Gastrocnemius medialis (tissue), 4 donors: ENCODE measurements at regions not wholly inside any gene's neighbourhood (a gene's known extent, or its start where the extent isn't known, plus 50 kb on each side); places are given as distances from the start of the nearest gene placed in this dataset.

Experiments used
- ATAC-seq, 2 donors: fragments of 150-250 bp; one replicate each; pipeline ENCODE4 v1.9.1; 2016
- DNase-seq, 2 donors: peaks; one replicate each; pipeline ENCODE4 v3.0.0-alpha.2; 2019
- H3K27ac ChIP-seq, 4 donors: fragments of 200-600 bp; sonication (generic); 1 replicate in 1 of 4; 2 replicates in 3 of 4; pipeline ENCODE4 v1.5.1; 2016 to 2018; ENCODE audit warnings: mild to moderate bottlenecking in 2 of 4, moderate library complexity in 1 of 4
- H3K27me3 ChIP-seq, 3 donors: fragments of 200-600 bp; sonication (generic) in 2 of 3; 1 replicate in 1 of 3; 2 replicates in 2 of 3; pipeline versions ENCODE4 v1.5.1 to v1.6.0; 2016 to 2019; ENCODE audit warnings: mild to moderate bottlenecking in 1 of 3, moderate library complexity in 1 of 3
- H3K36me3 ChIP-seq, 2 donors: fragments of 200-600 bp; sonication (generic) in 1 of 2; one replicate each; pipeline ENCODE4 v1.5.1; 2017 to 2018
- H3K4me1 ChIP-seq, 2 donors: fragments of 200-600 bp; sonication (generic) in 1 of 2; one replicate each; pipeline ENCODE4 v1.5.1; 2016 to 2017; ENCODE audit warnings: mild to moderate bottlenecking in 2 of 2
- H3K4me3 ChIP-seq, 4 donors: fragments of 200-600 bp; sonication (generic) in 3 of 4; 1 replicate in 1 of 4; 2 replicates in 3 of 4; pipeline ENCODE4 v1.5.1; 2016 to 2019; ENCODE audit warnings: mild to moderate bottlenecking in 2 of 4
- H3K9me3 ChIP-seq, 3 donors: fragments of 200-600 bp; sonication (generic) in 2 of 3; 1 replicate in 1 of 3; 2 replicates in 2 of 3; pipeline ENCODE4 v1.5.1; 2016 to 2019
- POLR2A ChIP-seq, 2 donors: fragments of 450-650 bp; IDR thresholded peaks; one replicate each; pipeline ENCODE4 v1.6.1; 2017; ENCODE audit warnings: antibody characterized with exemption in 2 of 2, mild to moderate bottlenecking in 2 of 2, moderate library complexity in 2 of 2
- in situ Hi-C, 4 donors: fragments of 200-750 bp; cut with MboI; loops; one replicate each; pipeline versions ENCODE4 v1.15.0 to v1.8.0; 2017; ENCODE audit warnings: low sequenced_read_pairs in 4 of 4
- intact Hi-C: fragments of 100-400 bp; cut with DNase I; formaldehyde crosslinking; loops from one replicate; pipeline ENCODE4 v1.15.1; 2023; ENCODE audit warnings: low total_unique reads
- TF ChIP-seq, protein P1 (sequence below), 5 experiments: fragments of 450-650 bp in 3 of 5; fragments of 200-600 bp in 2 of 5; sonication (generic) in 2 of 5; IDR thresholded peaks in 4 of 5; conservative IDR thresholded peaks in 1 of 5; 1 replicate in 4 of 5; 2 replicates in 1 of 5; pipeline ENCODE4 v1.5.1; 2016 to 2019; ENCODE audit warnings: antibody characterized with exemption in 5 of 5, mild to moderate bottlenecking in 3 of 5, moderate library complexity in 3 of 5

DNA sequence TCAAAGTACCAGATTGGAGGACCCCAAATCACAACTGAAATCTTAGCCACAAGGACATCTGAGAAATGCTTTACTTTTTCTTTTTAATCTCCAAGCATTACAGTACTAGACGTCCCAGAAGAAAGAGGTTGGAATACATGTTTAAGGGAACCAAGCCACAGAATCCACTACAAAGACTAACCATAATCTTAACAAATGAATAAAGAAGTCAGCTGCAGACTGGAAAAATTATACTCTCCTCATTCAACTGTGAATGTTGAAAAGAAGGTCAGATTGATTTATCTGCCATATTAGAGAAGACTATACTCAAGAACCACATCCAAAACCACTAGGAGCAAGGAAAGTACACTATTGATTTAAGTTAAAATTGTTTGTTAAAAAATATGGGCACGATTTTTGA lies 102.1 kb upstream of the ABCB5 start:
- intact Hi-C loops, result no loop called here
- in situ Hi-C loops, result no loop called here
- TF ChIP-seq, protein P1, sequence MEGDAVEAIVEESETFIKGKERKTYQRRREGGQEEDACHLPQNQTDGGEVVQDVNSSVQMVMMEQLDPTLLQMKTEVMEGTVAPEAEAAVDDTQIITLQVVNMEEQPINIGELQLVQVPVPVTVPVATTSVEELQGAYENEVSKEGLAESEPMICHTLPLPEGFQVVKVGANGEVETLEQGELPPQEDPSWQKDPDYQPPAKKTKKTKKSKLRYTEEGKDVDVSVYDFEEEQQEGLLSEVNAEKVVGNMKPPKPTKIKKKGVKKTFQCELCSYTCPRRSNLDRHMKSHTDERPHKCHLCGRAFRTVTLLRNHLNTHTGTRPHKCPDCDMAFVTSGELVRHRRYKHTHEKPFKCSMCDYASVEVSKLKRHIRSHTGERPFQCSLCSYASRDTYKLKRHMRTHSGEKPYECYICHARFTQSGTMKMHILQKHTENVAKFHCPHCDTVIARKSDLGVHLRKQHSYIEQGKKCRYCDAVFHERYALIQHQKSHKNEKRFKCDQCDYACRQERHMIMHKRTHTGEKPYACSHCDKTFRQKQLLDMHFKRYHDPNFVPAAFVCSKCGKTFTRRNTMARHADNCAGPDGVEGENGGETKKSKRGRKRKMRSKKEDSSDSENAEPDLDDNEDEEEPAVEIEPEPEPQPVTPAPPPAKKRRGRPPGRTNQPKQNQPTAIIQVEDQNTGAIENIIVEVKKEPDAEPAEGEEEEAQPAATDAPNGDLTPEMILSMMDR (IDR thresholded peaks at IDR 0.05 in 4 of 5, conservative IDR thresholded peaks at IDR 0.05 in 1 of 5), result no peak
- TF ChIP-seq POLR2A (IDR thresholded peaks at IDR 0.05), result no peak
- DNase-seq (no peak), ATAC-seq (no peak)
- H3K36me3 ChIP-seq, result no peaks in the 10 kb centered on the region
- H3K27me3 ChIP-seq, result no peaks in the 10 kb centered on the region
- H3K27ac ChIP-seq, result no peak overlapping the region
- H3K4me1 ChIP-seq, result no peaks in the 10 kb centered on the region
- H3K4me3 ChIP-seq, result no peak overlapping the region
- H3K9me3 ChIP-seq, result no peaks in the 10 kb centered on the region

DNA sequence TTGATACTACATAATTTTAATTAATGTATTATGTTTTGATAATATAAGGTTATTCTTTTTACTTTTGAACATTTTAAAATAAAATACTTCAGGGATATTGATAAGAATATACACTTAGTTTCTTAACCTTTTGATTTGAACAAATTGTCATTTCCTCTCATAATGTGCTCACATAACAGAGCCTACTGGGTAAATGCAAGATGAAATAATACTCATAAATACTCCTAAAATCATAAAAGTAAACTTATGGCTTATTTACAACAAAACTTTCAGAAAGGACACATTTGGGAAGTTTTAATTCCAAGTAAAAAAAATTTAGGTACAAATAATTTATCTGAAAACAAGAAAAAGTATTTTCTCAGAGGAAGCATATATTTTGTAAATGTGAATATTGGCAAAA lies 101.6 kb upstream of the ABCB5 start:
- no peak overlapping the region for H3K27ac ChIP-seq
- intact Hi-C loops, result no loop called here
- no peak overlapping the region for H3K4me3 ChIP-seq
- in situ Hi-C loops, result no loop called here
- TF ChIP-seq, protein P1 (IDR thresholded peaks at IDR 0.05 in 4 of 5, conservative IDR thresholded peaks at IDR 0.05 in 1 of 5), result no peak
- no peak for TF ChIP-seq POLR2A (IDR thresholded peaks at IDR 0.05)
- DNase-seq (no peak), ATAC-seq (no peak)
- H3K9me3 ChIP-seq, result no peaks in the 10 kb centered on the region
- H3K4me1 ChIP-seq, result no peaks in the 10 kb centered on the region
- H3K36me3 ChIP-seq, result no peaks in the 10 kb centered on the region
- no peaks in the 10 kb centered on the region for H3K27me3 ChIP-seq

- Histone ChIP-seq H3K4me3 (no peak overlapping the region), H3K9me3 (no peaks in the 10 kb centered on the region), H3K27ac (no peak overlapping the region), H3K4me1 (no peaks in the 10 kb centered on the region), H3K36me3 (no peaks in the 10 kb centered on the region), H3K27me3 (no peaks in the 10 kb centered on the region)
- intact Hi-C loops (no loop called here), in situ Hi-C loops (no loop called here)
- TF ChIP-seq, protein P1 (IDR thresholded peaks at IDR 0.05 in 4 of 5, conservative IDR thresholded peaks at IDR 0.05 in 1 of 5), result no peak
- TF ChIP-seq POLR2A (IDR thresholded peaks at IDR 0.05), result no peak
- ATAC-seq (no peak), DNase-seq (no peak)
Measured at GRCh38 chr7:20514364-20514763, 101.1 kb upstream of the ABCB5 start.

- DNase-seq (no peak), ATAC-seq (no peak)
- H3K9me3 ChIP-seq, result no peaks in the 10 kb centered on the region
- H3K27me3 ChIP-seq, result no peaks in the 10 kb centered on the region
- no peak overlapping the region for H3K4me3 ChIP-seq
- no peaks in the 10 kb centered on the region for H3K36me3 ChIP-seq
- in situ Hi-C loops, result no loop called here
- H3K4me1 ChIP-seq, result no peaks in the 10 kb centered on the region
- no peak overlapping the region for H3K27ac ChIP-seq
- TF ChIP-seq, protein P1 (IDR thresholded peaks at IDR 0.05 in 4 of 5, conservative IDR thresholded peaks at IDR 0.05 in 1 of 5), result no peak
- no peak for TF ChIP-seq POLR2A (IDR thresholded peaks at IDR 0.05)
- intact Hi-C loops, result no loop called here
Measured at GRCh38 chr7:20519645-20520044, 95.8 kb upstream of the ABCB5 start.

GRCh38 chr7:20520530-20520929 lies 94.9 kb upstream of the ABCB5 start:
- TF ChIP-seq, protein P1 (IDR thresholded peaks at IDR 0.05 in 4 of 5, conservative IDR thresholded peaks at IDR 0.05 in 1 of 5), result no peak
- TF ChIP-seq POLR2A (IDR thresholded peaks at IDR 0.05), result no peak

More at GRCh38 chr7:20520530-20520929, 94.9 kb upstream of the ABCB5 start:
- H3K27ac ChIP-seq, result no peak overlapping the region
- H3K9me3 ChIP-seq, result no peaks in the 10 kb centered on the region
- DNase-seq, result no peak
- no peaks in the 10 kb centered on the region for H3K4me1 ChIP-seq
- in situ Hi-C loops (no loop called here), intact Hi-C loops (no loop called here)
- no peaks in the 10 kb centered on the region for H3K36me3 ChIP-seq
- no peak for ATAC-seq
- H3K4me3 ChIP-seq, result no peak overlapping the region
- H3K27me3 ChIP-seq, result no peaks in the 10 kb centered on the region
